ENCODE measurements at regions not wholly inside any gene's neighbourhood (a gene's known extent, or its start where the extent isn't known, plus 50 kb on each side); places are given as distances from the start of the nearest gene placed in this dataset.

GRCh38 chr3:67983166-67983565 is 328.8 kb upstream of the SUCLG2 start:
- TF ChIP-seq POLR2A (IDR thresholded peaks at IDR 0.05), result no peak
- TF ChIP-seq, protein P1, sequence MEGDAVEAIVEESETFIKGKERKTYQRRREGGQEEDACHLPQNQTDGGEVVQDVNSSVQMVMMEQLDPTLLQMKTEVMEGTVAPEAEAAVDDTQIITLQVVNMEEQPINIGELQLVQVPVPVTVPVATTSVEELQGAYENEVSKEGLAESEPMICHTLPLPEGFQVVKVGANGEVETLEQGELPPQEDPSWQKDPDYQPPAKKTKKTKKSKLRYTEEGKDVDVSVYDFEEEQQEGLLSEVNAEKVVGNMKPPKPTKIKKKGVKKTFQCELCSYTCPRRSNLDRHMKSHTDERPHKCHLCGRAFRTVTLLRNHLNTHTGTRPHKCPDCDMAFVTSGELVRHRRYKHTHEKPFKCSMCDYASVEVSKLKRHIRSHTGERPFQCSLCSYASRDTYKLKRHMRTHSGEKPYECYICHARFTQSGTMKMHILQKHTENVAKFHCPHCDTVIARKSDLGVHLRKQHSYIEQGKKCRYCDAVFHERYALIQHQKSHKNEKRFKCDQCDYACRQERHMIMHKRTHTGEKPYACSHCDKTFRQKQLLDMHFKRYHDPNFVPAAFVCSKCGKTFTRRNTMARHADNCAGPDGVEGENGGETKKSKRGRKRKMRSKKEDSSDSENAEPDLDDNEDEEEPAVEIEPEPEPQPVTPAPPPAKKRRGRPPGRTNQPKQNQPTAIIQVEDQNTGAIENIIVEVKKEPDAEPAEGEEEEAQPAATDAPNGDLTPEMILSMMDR (IDR thresholded peaks at IDR 0.05), result no peak
